K562 (cell line): ENCODE measurements at regions not wholly inside any gene's neighbourhood (a gene's known extent, or its start where the extent isn't known, plus 50 kb on each side); places are given as distances from the start of the nearest gene placed in this dataset.

ENCODE experiments used
- BDP1 ChIP-seq: IDR thresholded peaks from 3 replicates; pipeline ENCODE4 v1.6.1; 2011; ENCODE audit not compliant: insufficient read length, insufficient read depth
- BHLHE40 ChIP-seq: IDR thresholded peaks from 2 replicates; pipeline ENCODE4 v1.6.1; 2011; ENCODE audit warnings: low read length, improper control_type of control experiment
- ETV6 ChIP-seq, 3 experiments: fragments of 150-350 bp in 1 of 3; sonication (generic) in 1 of 3; formaldehyde crosslinking in 1 of 3; IDR thresholded peaks; 2 replicates each; pipeline versions ENCODE4 v1.6.1 to v1.8.0; 2014 to 2022; ENCODE audit warnings: borderline replicate concordance in 2 of 3, low read depth in 2 of 3, antibody characterized with exemption in 1 of 3, low read length in 1 of 3, mild to moderate bottlenecking in 1 of 3, missing genetic modification reagents in 1 of 3
- MGA ChIP-seq: fragments of 450-650 bp; IDR thresholded peaks from 2 replicates; pipeline ENCODE4 v1.6.1; 2016; ENCODE audit warnings: mild to moderate bottlenecking, moderate library complexity
- TAF1 ChIP-seq: IDR thresholded peaks from 2 replicates; pipeline ENCODE4 v1.6.1; 2011; ENCODE audit warnings: mild to moderate bottlenecking, low read length, moderate library complexity; ENCODE audit not compliant: insufficient read depth, control insufficient read depth, severe bottlenecking; ENCODE audit errors: extremely low read depth
- THRA ChIP-seq: fragments of 450-650 bp; IDR thresholded peaks from 2 replicates; pipeline ENCODE4 v1.6.1; 2017; ENCODE audit warnings: mild to moderate bottlenecking, moderate library complexity
- ZNF586 ChIP-seq: fragments of 450-650 bp; formaldehyde crosslinking; conservative IDR thresholded peaks from 2 replicates; pipeline ENCODE4 v1.4.0; 2020; ENCODE audit warnings: mild to moderate bottlenecking, moderate library complexity

- TF ChIP-seq TAF1 (no peak), BDP1 (no peak), THRA (no peak), MGA (no peak), ZNF586 (CRISPR knock-in tag) (no peak), ETV6 (IDR thresholded peaks at IDR 0.05; ENCODE audit: borderline replicate concordance in 1 of 2, low read depth in 2 of 2, low read length in 1 of 2) (no peak), ETV6 (CRISPR knock-in tag; IDR thresholded peaks at IDR 0.05; ENCODE audit: borderline replicate concordance) (no peak), BHLHE40 (no peak)
These were observed 491.7 kb downstream of the DHX35 start (continued) for GRCh38 chr20:39453890-39454289.
